Upper lobe of left lung (tissue), 6 donors: ENCODE measurements at regions not wholly inside any gene's neighbourhood (a gene's known extent, or its start where the extent isn't known, plus 50 kb on each side); places are given as distances from the start of the nearest gene placed in this dataset.

Experiments
- ATAC-seq, 2 donors: fragments of 200-7000 bp; cut with Tn5 transposase; one replicate each; pipeline ENCODE4 v1.9.1; 2022; ENCODE audit warnings: mild to moderate bottlenecking in 2 of 2, moderate library complexity in 2 of 2; ENCODE audit not compliant: low FRiP score in 2 of 2
- DNase-seq, 2 donors: peaks; one replicate each; pipeline ENCODE4 v3.0.0-alpha.2; 2019 to 2020
- H3K27ac ChIP-seq, 4 donors: fragments of 200-600 bp; sonication (generic); one replicate each; pipeline ENCODE4 v1.5.1; 2016 to 2019
- H3K27me3 ChIP-seq, 4 donors: fragments of 200-600 bp; sonication (generic); one replicate each; pipeline ENCODE4 v1.5.1; 2017 to 2019
- H3K36me3 ChIP-seq, 4 donors: fragments of 200-600 bp; sonication (generic); one replicate each; pipeline ENCODE4 v1.5.1; 2016 to 2019
- H3K4me1 ChIP-seq, 4 donors: fragments of 200-600 bp; sonication (generic); one replicate each; pipeline ENCODE4 v1.5.1; 2018 to 2019
- H3K4me3 ChIP-seq, 4 donors: fragments of 200-600 bp; sonication (generic); one replicate each; pipeline ENCODE4 v1.5.1; 2017 to 2019; ENCODE audit warnings: mild to moderate bottlenecking in 2 of 4, moderate library complexity in 1 of 4
- H3K9me3 ChIP-seq, 4 donors: fragments of 200-600 bp; sonication (generic); one replicate each; pipeline ENCODE4 v1.5.1; 2018 to 2019
- EP300 ChIP-seq, 4 donors: sonication (generic); formaldehyde crosslinking; IDR thresholded peaks; one replicate each; pipeline ENCODE4 v1.5.1; 2017; ENCODE audit warnings: antibody characterized with exemption in 4 of 4, control low read depth in 2 of 4
- POLR2A ChIP-seq, 4 donors: fragments of 450-650 bp; IDR thresholded peaks; one replicate each; pipeline ENCODE4 v1.5.1; 2016 to 2017; ENCODE audit warnings: antibody characterized with exemption in 4 of 4, mild to moderate bottlenecking in 2 of 4
- POLR2AphosphoS5 ChIP-seq, 2 donors: sonication (generic); formaldehyde crosslinking; IDR thresholded peaks; one replicate each; pipeline ENCODE4 v1.5.1; 2017; ENCODE audit warnings: antibody characterized with exemption in 2 of 2
- WGBS, 2 donors: methylation state at CpG; one replicate each; pipeline ENCODE4 v1.1.5; 2017 to 2018; 5-methylcytosine and 5-hydroxymethylcytosine counted together
- TF ChIP-seq, protein P1 (sequence below), 6 experiments: fragments of 450-650 bp in 4 of 6; fragments of 200-600 bp in 2 of 6; sonication (generic) in 2 of 6; IDR thresholded peaks; one replicate each; pipeline ENCODE4 v1.5.1; 2016 to 2019; ENCODE audit warnings: antibody characterized with exemption in 6 of 6
- donor health status: DM: no; HTN: no; CAD: no; lungs with moderate emphysema.
- donor health status: DM: no; HTN: yes; CAD: no; lungs with severe emphysema.

DNA sequence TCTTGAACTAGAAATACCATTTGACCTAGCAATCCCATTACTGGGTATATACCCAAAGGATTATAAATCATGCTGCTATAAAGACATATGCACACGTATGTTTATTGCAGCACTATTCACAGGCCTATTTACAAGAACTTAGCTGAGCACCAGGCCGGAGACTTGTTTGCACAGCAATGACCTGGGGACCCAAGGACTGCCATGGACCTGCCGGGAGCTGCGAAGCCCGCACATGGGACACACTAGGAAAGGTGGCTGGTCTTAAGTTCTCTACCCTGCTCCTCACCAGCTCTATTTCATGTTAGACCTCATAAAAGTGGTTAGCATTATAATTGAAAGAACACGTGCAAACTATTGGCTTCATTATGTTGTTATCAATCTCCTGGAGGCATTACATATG, 70.4 kb upstream of the CST7 start:
- Histone ChIP-seq H3K9me3 (peaks cover 0 to 3% (median 1%) of the 10 kb centered on the region in 4 donors), H3K4me3 (no peak overlapping the region), H3K27me3 (no peaks in the 10 kb centered on the region), H3K4me1 (no peaks in the 10 kb centered on the region), H3K36me3 (no peaks in the 10 kb centered on the region), H3K27ac (no peak overlapping the region)
- no peak for ATAC-seq
- DNase-seq: peak in 1 of 2 donors; percentile 12
- 90 to 95% methylated on average over 6 of the region's 6 CpGs for WGBS, 2 donors
- TF ChIP-seq POLR2AphosphoS5 (IDR thresholded peaks at IDR 0.05): no peak
- TF ChIP-seq, protein P1, sequence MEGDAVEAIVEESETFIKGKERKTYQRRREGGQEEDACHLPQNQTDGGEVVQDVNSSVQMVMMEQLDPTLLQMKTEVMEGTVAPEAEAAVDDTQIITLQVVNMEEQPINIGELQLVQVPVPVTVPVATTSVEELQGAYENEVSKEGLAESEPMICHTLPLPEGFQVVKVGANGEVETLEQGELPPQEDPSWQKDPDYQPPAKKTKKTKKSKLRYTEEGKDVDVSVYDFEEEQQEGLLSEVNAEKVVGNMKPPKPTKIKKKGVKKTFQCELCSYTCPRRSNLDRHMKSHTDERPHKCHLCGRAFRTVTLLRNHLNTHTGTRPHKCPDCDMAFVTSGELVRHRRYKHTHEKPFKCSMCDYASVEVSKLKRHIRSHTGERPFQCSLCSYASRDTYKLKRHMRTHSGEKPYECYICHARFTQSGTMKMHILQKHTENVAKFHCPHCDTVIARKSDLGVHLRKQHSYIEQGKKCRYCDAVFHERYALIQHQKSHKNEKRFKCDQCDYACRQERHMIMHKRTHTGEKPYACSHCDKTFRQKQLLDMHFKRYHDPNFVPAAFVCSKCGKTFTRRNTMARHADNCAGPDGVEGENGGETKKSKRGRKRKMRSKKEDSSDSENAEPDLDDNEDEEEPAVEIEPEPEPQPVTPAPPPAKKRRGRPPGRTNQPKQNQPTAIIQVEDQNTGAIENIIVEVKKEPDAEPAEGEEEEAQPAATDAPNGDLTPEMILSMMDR (IDR thresholded peaks at IDR 0.05): no peak
- TF ChIP-seq EP300 (IDR thresholded peaks at IDR 0.05): no peak
- TF ChIP-seq POLR2A (IDR thresholded peaks at IDR 0.05): no peak

DNA sequence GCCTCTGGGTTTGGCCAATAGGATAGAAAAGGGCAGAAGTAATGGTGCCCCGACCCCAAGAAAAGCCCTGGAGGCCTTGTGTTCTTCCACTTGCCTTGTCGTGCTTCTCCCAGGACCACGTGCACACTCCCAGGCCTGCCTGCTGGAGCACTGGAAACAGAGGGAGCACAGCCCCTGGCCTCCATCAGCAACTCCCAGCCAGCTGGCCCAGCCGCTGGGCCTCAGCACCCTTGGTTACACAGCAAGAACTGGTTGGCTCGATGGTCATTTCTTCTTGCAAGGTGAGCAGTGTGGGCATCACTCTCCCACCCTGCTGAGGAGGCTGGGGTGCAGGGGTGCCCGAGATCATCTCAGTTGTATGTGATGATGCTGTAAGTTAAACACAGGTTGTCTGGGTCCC, 69.2 kb upstream of the CST7 start:
- 80 to 88% methylated on average over 6 of the region's 6 CpGs for WGBS, 2 donors
- H3K27ac ChIP-seq: no peak overlapping the region

DNA sequence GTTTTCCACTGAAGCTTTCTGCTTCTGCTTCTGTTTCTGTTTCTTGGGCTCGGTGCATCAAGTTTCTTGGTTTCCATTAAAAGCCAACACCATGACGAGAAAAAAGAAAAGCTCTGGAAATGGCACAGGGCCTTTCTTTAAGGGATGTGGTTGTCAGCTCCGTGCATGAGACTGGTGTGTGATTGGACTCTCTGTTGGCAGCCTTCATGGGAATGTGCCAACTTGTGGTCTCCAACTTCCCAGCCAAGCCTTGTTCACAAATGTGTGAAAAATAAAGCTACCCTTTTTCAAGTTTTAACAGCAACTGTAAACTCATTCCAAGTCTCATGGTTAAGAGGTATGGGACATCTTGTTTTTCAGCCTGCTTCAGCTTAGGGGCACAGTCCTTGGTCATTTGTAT, 68.7 kb upstream of the CST7 start:
- no peak for TF ChIP-seq EP300 (IDR thresholded peaks at IDR 0.05)
- no peak for TF ChIP-seq POLR2AphosphoS5 (IDR thresholded peaks at IDR 0.05)
- no peak for TF ChIP-seq POLR2A (IDR thresholded peaks at IDR 0.05)
- TF ChIP-seq, protein P1 (IDR thresholded peaks at IDR 0.05): no peak
- no peaks in the 10 kb centered on the region for H3K27me3 ChIP-seq
- DNase-seq: no peak
- no peak for ATAC-seq
- no peaks in the 10 kb centered on the region for H3K36me3 ChIP-seq
- H3K4me1 ChIP-seq: no peaks in the 10 kb centered on the region
- WGBS, 2 donors: 64 to 75% methylated on average over 3 of the region's 3 CpGs
- no peak overlapping the region for H3K27ac ChIP-seq
- H3K4me3 ChIP-seq: no peak overlapping the region
- peaks cover 0 to 4% (median 2%) of the 10 kb centered on the region in 4 donors for H3K9me3 ChIP-seq

More for the DNA sequence above, 69.2 kb upstream of the CST7 start:
- TF ChIP-seq POLR2AphosphoS5 (IDR thresholded peaks at IDR 0.05): no peak
- TF ChIP-seq POLR2A (IDR thresholded peaks at IDR 0.05): no peak
- no peak for TF ChIP-seq EP300 (IDR thresholded peaks at IDR 0.05)
- TF ChIP-seq, protein P1 (IDR thresholded peaks at IDR 0.05): no peak
- DNase-seq (peak in 1 of 2 donors; percentile 42), ATAC-seq (no peak)
- Histone ChIP-seq H3K36me3 (no peaks in the 10 kb centered on the region), H3K27me3 (no peaks in the 10 kb centered on the region), H3K4me1 (no peaks in the 10 kb centered on the region), H3K9me3 (peaks cover 0 to 4% (median 2%) of the 10 kb centered on the region in 4 donors), H3K4me3 (no peak overlapping the region)

DNA sequence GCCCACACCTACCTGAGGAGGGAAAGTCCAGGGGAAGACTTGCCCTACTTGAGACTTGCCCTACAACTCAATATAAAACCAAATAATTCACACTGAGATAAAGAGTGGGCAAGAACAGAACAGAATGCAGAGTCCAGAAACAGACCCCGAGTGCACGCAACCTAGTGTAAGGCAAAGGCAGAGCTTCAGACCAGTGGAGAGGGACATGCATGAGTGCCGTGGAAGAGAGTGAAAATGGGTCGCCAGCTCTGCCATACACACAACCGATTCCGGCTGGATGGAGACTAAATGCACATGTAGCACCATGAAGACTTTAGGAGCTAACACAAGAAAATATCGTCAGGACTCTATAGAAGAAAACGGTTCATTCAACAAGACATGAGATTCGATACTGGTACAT, 58.8 kb upstream of the CST7 start:
- WGBS, 2 donors: 95 to 96% methylated on average over 9 of the region's 9 CpGs
- Histone ChIP-seq H3K4me1 (no peaks in the 10 kb centered on the region), H3K27ac (no peak overlapping the region), H3K9me3 (no peaks in the 10 kb centered on the region), H3K36me3 (no peaks in the 10 kb centered on the region), H3K27me3 (no peaks in the 10 kb centered on the region), H3K4me3 (no peak overlapping the region)
- no peak for DNase-seq
- TF ChIP-seq, protein P1 (IDR thresholded peaks at IDR 0.05): no peak
- TF ChIP-seq POLR2AphosphoS5 (IDR thresholded peaks at IDR 0.05) (no peak), POLR2A (IDR thresholded peaks at IDR 0.05) (no peak), EP300 (IDR thresholded peaks at IDR 0.05) (no peak)
- no peak for ATAC-seq
